NB4 (cell line): ENCODE measurements at regions not wholly inside any gene's neighbourhood (a gene's known extent, or its start where the extent isn't known, plus 50 kb on each side); places are given as distances from the start of the nearest gene placed in this dataset.

Source experiments
- POLR2A ChIP-seq: IDR thresholded peaks from 2 replicates; pipeline ENCODE4 v1.6.1; 2011; ENCODE audit warnings: mild to moderate bottlenecking; ENCODE audit not compliant: insufficient read length; ENCODE audit errors: extremely low read depth
- TF ChIP-seq, protein P1 (sequence below): IDR thresholded peaks from one replicate; pipeline ENCODE4 v1.5.1; 2012; ENCODE audit warnings: low read depth, low read length
- TF ChIP-seq, protein P2 (sequence below): IDR thresholded peaks from 2 replicates; pipeline ENCODE4 v1.6.1; 2011; ENCODE audit warnings: low read depth, low read length

GRCh38 chr2:128783193-128783671 is 464.6 kb upstream of the HS6ST1 start:
- TF ChIP-seq, protein P1, sequence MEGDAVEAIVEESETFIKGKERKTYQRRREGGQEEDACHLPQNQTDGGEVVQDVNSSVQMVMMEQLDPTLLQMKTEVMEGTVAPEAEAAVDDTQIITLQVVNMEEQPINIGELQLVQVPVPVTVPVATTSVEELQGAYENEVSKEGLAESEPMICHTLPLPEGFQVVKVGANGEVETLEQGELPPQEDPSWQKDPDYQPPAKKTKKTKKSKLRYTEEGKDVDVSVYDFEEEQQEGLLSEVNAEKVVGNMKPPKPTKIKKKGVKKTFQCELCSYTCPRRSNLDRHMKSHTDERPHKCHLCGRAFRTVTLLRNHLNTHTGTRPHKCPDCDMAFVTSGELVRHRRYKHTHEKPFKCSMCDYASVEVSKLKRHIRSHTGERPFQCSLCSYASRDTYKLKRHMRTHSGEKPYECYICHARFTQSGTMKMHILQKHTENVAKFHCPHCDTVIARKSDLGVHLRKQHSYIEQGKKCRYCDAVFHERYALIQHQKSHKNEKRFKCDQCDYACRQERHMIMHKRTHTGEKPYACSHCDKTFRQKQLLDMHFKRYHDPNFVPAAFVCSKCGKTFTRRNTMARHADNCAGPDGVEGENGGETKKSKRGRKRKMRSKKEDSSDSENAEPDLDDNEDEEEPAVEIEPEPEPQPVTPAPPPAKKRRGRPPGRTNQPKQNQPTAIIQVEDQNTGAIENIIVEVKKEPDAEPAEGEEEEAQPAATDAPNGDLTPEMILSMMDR, result no peak
- TF ChIP-seq, protein P2, sequence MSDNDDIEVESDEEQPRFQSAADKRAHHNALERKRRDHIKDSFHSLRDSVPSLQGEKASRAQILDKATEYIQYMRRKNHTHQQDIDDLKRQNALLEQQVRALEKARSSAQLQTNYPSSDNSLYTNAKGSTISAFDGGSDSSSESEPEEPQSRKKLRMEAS, result no peak
- no peak for TF ChIP-seq POLR2A
